ENCODE measurements at regions not wholly inside any gene's neighbourhood (a gene's known extent, or its start where the extent isn't known, plus 50 kb on each side); places are given as distances from the start of the nearest gene placed in this dataset.

DNA sequence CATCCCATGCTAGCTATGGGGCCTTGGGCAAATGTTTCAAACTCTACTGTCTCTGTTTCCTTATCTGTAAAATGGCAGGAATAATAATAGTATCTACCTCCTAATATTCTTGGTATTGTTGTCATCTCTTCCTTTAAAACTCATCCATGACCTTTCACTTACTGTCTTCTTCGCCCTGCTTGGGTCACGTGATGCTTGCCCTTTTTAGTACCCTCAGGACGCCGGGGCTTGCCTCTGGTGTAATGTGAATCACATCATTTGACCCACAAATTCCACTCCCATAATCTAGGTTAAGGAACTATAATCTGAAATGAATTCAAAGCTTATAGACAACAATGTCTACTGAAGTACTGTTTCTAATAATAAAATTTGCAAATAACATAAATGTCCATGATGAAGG is 162.7 kb downstream of the DRD1 start:
- TF ChIP-seq, protein P1, sequence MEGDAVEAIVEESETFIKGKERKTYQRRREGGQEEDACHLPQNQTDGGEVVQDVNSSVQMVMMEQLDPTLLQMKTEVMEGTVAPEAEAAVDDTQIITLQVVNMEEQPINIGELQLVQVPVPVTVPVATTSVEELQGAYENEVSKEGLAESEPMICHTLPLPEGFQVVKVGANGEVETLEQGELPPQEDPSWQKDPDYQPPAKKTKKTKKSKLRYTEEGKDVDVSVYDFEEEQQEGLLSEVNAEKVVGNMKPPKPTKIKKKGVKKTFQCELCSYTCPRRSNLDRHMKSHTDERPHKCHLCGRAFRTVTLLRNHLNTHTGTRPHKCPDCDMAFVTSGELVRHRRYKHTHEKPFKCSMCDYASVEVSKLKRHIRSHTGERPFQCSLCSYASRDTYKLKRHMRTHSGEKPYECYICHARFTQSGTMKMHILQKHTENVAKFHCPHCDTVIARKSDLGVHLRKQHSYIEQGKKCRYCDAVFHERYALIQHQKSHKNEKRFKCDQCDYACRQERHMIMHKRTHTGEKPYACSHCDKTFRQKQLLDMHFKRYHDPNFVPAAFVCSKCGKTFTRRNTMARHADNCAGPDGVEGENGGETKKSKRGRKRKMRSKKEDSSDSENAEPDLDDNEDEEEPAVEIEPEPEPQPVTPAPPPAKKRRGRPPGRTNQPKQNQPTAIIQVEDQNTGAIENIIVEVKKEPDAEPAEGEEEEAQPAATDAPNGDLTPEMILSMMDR (IDR thresholded peaks at IDR 0.05; ENCODE audit: low read length), result no peak
- TF ChIP-seq EZH2 (IDR thresholded peaks at IDR 0.05; ENCODE audit: borderline replicate concordance, low read length), result no peak

All from OCI-LY1 (cell line).